ENCODE measurements at regions not wholly inside any gene's neighbourhood (a gene's known extent, or its start where the extent isn't known, plus 50 kb on each side); places are given as distances from the start of the nearest gene placed in this dataset.
"Not testable (repeated sequence)": the region's sequence is repeated elsewhere in the genome, so short reads cannot be mapped to it uniquely, and the experiment has no call there.

DNA sequence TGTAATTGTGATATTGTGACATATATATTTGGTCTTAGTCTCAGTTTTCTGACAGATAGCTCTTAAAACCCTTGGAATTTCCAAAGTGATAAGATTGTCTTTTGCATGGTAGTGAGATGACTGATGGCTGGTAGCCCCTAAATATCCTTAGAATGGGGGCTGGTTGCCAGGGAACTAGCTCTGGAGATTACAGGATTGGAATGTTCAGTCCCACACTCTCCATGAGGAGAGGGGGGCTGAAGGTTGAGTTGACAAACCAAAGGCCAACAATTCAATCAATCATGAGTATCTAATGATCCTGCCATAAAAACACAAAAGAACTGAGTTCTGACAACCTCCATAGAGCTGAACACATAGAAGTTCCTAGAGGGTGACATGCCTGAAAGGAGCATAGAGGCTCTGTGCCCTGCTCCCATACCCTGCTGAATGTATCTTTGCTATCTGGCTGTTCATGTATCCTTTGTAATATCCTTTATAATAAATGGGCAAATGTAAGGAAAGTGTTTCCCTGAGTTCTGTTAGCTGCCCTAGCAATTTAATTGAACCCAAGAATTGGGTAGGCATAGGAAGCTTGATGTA lies 1680.3 kb upstream of the PIK3C3 start:
- DNase-seq (ENCODE audit: low spot score): no peak
- in situ Hi-C loops (cut with HindIII; ENCODE audit: low sequenced_read_pairs): no loop called here

DNA sequence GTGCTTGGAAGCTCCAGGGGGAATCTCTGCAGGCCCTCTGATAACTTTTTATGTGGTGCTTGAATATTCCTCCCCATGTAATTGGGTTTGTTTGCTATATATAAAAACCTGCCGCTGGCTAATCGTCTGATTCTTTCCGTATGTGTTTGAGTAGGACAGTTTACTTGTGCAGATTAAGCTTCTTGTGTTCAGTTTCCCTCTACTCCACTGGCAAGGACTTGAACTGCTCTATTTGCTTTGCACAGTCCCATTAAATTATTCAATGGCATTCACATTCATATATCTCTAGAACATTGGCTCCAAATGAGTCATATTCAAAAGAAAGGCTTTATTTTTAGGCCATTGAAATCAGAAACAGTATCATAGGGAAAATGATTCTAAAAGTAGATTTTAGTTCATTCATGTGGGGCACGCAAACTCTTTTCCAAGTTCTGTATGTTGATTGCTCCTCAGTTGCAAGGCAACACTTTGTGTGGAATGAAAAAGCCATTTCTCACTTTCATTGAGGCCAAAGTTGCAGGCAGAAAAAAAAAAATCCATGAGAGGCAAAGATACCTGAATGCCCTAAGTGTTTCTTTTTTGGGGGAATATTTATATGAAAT lies 1682.3 kb upstream of the PIK3C3 start:
- in situ Hi-C loops (cut with HindIII; ENCODE audit: low sequenced_read_pairs): no loop called here
- DNase-seq (ENCODE audit: low spot score): no peak

DNA sequence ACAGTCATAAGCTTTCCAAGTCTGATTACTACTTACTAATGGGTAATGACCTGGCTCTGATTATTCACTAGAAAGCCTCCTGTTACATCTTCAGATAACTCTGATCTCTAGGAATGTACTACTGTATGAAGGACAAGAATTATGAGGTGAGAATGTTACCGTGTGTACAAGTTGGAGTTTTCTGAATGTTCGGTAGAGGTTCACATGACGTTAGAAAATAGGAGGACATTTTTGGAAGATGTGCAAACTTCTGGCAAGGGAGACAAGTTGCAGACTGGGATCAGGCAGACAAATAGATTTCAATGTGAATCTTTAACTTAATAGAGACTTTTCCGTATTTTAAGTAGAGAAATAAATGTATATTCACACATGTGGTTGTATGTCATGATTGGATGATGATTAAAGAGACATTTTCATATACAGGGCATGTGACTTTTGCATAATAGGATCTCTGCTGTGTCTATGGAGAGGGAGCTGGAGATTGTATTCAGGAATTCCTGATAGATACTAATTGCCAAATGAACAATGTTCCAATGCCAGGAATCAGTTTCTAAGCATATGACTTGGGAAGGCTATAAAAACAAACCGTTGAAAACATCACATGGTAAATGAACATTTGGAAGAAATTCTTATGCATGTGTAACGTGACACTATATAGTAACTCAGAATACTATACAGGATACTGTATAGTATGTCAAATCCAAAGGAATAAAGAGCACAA lies 1695.8 kb upstream of the PIK3C3 start:
- DNase-seq (ENCODE audit: low spot score): no peak
- in situ Hi-C loops (cut with HindIII; ENCODE audit: low sequenced_read_pairs): no loop called here

DNA sequence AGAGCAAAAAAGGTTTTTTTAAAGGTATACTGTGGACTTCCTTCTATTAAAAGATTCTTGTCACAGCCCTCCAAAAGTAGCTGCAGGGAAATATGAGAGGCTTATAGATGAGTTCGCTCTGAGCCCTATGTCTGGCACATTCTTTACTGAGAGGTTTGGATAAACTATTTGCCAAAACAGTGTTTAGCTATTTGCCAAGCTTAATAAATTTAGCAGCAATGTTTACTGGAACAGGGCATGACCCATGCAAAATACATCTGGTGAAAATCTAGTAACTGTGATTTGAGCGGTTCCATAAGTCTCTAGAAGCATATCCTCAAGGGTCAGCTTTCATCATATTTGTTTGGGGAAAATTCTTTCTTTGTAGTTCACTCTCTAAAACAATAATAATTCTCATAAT lies 1696.7 kb upstream of the PIK3C3 start:
- DNase-seq (ENCODE audit: low spot score): no peak
- in situ Hi-C loops (cut with HindIII; ENCODE audit: low sequenced_read_pairs): no loop called here

DNA sequence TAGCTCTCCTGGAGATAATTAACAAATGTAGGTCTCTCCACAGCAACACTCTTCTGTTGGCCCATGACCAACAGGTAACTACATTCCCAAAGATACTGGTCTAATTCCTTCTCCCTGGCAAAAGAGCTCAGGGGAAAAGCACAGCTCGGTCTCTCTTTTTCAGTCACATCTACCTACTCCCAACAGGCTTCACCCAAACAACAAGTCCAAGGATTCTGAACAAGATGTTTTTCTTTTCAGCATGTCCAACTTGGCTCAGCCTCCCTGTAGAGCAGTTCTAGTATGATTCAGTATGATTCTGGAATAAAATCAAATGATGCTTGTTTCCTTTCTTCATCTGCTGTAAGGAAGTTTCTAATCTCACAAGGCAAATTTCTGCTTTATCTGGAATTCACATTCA lies 1704.8 kb upstream of the PIK3C3 start:
- peak; percentile 74 for DNase-seq (ENCODE audit: low spot score)
- in situ Hi-C loops (cut with HindIII; ENCODE audit: low sequenced_read_pairs): no loop called here

DNA sequence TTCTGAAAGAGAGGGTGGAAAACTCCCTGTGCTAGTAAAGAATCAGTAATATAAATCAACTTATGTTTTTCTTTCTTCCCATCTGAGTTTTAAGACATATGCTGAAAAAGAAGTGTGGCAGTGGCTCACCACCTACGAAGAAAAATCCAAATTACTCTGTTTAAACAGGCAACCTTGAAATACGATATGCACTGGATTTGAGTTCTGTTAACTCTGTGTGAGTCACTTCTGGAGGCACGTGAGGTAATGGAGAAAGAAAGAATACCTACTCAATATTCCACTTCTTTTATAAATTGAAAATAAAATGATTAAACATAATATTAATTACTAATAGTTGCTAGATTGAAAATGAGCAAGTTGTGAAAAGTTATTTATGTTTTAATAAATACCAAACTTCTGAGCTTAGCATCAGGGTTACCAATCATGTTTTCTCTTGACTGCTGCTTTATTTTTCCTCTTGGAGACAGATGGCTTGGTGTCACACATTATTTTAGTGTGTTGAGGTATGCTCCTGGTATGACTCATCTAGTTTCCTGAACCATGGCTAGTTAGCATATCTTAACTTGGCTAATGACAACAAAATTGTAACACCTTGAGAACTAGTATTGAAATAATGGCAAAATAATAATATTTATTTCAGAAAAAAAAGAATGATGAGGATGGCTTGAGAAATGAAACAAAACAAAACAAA lies 1705.5 kb upstream of the PIK3C3 start:
- in situ Hi-C loops (cut with HindIII; ENCODE audit: low sequenced_read_pairs): no loop called here
- peak; percentile 41 for DNase-seq (ENCODE audit: low spot score)

DNA sequence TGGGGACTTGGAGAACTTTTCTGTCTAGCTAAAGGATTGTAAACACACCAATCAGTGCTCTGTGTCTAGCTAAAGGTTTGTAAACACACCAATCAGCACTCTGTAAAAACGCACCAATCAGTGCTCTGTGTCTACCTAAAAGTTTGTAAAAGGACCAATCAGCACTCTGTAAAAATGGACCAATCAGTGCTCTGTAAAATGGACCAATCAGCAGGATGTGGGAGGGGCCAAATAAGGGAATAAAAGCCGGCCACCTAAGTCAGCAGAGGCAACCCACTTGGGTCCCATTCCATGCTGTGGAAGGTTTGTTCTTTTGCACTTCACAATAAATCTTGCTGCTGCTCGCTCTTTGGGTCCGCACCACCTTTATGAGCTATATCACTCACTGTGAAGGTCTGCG lies 1709.4 kb upstream of the PIK3C3 start:
- in situ Hi-C loops (cut with HindIII; ENCODE audit: low sequenced_read_pairs): not testable (repeated sequence)

DNA sequence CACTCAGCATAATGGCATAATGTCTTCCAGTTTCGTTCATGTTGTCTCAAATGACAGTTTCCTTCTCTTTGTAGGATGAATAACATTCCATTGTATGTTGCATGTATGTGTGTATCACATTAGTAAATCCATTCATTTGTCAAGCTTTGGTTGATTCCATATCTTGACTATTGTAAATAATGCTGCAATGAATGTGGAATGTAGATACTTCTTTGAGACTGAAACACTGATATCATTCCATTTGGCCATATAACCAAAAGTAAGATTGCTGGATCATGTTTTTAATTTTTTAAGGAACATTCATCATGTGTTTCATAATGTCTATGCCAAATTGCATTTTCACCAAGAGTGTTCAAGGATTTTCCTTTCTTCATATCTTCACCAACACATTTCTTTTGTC lies 1711.4 kb upstream of the PIK3C3 start:
- no peak for DNase-seq (ENCODE audit: low spot score)
- in situ Hi-C loops (cut with HindIII; ENCODE audit: low sequenced_read_pairs): no loop called here

More for the DNA sequence above, 1709.4 kb upstream of the PIK3C3 start:
- DNase-seq (ENCODE audit: low spot score): not testable (repeated sequence)

DNA sequence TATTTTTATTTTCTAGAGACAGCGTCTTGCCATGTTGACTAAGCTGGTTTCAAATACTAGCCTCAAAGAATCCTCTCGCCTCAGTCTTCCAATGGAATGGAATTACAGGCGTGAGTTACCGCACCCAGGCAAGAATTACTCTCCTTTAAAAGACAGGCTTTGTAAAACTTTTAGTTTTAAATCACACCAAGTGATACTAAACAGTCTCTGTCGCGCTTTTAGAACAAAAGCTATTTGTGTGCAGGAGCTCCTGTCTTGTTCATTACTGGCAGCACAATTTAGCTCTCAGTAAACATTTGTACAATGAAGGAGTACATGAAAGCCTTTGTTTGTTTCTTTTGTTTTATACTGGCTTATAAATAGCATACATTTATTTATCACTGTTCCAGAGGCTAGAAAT lies 1719.2 kb upstream of the PIK3C3 start:
- in situ Hi-C loops (cut with HindIII; ENCODE audit: low sequenced_read_pairs): no loop called here
- DNase-seq (ENCODE audit: low spot score): no peak

DNA sequence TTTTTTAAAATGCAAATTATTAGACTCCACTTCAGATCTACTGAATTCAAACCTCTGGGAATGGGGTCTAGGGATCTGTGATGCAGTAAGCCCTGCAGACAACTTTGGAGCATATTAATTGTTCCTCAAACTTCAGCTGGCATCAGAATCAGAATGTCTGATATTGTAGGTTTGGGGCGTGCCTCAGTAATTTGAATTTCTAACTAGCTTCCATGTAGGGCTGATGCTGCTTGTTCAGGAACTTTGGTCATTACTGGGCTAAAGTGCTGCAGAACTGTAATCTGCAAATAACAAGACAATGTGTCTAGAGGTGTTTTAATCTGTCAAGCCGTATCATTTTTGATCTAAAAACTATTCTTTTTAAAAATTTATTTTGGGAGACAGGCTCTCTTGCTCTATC lies 1719.7 kb upstream of the PIK3C3 start:
- in situ Hi-C loops (cut with HindIII; ENCODE audit: low sequenced_read_pairs): no loop called here

DNA sequence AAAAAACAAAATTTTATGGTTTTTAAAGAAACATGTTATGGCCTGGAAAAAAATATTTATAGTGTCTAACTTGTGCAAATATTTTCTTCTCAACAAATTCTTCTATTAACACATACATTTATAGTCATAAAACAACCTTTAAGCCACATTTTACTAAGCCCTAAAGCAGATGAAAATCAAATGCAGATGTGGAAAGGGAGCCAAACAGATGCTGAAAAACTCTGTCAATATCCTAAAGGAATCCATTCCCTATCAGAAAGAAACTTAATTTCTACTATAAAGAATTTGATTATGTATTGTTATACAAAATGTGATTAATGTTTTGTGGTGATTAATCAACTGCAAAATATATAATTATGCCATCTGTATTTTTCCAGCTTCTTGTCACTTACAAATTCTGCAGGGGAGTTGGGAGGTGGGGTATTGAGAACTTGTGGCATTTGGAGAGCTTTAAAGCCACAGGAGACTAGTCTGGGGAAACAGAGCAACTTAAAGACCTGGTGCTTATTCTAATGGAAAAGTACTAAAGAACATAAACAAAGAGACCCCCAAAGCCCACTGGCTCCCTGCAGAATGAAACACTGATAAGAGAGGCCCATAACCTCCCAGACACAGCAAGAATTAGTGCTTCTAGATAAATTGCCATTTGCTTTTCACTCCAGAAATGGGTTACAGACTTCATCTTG lies 1721.0 kb upstream of the PIK3C3 start:
- DNase-seq (ENCODE audit: low spot score): no peak
- in situ Hi-C loops (cut with HindIII; ENCODE audit: low sequenced_read_pairs): no loop called here

More for the DNA sequence above, 1719.7 kb upstream of the PIK3C3 start:
- no peak for DNase-seq (ENCODE audit: low spot score)

DNA sequence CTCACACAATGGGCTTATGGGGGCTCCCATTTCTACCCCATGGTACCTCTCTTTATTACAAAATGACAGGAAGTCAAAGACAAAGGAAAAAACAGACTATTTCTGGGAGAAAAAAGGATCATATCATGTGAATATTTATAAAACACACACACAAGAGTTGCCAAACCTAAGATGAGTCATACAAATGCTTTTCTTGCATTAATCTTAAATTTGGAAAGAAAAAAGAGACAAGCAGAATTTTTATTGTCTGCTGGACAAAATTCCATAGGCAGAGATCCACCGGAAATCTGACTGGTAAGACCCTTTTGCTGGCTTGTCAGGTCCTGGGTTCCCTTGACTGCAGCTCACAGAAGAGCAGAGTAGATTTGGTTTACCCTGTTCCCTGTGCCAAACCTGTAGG lies 1732.3 kb upstream of the PIK3C3 start:
- in situ Hi-C loops (cut with HindIII; ENCODE audit: low sequenced_read_pairs): no loop called here
- DNase-seq (ENCODE audit: low spot score): no peak

DNA sequence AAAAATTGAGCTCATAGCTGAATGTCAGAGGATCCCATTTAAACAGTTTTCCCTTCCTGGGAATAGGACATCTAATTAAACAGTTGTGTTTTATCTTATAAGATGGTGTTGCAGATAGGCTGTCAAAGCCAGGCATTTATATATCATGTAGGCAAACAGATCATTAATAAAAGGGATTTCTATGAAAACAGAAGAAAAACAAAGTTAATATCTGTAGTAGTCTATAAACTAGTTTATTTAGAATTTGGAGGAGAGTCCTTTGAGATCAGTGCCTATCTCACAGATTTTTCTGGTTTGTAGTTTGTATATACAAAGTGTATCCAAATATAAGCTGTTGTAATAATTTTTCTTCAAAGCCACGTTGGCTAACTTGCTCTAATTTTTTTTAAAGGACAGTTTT lies 1738.2 kb upstream of the PIK3C3 start:
- in situ Hi-C loops (cut with HindIII; ENCODE audit: low sequenced_read_pairs): no loop called here
- DNase-seq (ENCODE audit: low spot score): no peak

DNA sequence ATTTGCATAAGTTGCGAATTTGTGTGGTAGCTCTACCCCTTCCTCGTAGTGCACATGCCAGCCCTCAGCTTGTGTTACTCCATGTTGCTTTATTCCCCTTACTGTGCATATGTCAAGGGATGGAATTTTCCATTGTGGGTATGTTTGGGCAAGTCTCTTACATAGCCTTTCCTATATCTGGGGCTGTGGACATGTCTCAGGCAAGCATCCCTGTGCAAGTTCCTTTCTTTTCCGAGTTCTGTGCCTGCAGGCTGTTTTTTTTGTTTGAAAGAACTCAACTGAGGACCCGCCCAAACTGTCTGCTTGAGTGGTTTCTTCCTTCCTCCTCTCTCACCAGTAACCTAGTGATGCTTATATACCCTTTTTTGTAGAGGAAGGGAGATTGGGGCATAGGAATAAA lies 1739.1 kb upstream of the PIK3C3 start:
- in situ Hi-C loops (cut with HindIII; ENCODE audit: low sequenced_read_pairs): no loop called here
- no peak for DNase-seq (ENCODE audit: low spot score)

DNA sequence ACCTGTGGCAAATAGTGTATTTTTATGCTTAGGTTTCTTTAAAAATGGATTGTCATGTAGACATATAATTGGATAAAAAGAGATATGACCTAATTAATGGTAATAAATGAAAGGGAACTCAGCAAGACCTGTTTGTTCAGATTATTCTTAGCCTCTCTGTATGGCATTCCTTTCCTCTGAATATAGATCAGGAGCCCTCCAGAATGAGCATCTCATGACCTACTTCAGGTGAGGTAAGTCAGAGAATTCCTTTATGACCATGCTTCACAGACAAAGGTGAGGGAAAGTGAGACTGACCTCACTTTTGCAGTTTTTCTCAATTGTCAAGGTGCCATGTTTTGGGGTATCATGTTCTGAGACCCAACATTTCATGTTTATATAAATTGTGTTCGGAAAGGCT lies 1744.3 kb upstream of the PIK3C3 start:
- DNase-seq (ENCODE audit: low spot score): no peak
- in situ Hi-C loops (cut with HindIII; ENCODE audit: low sequenced_read_pairs): no loop called here

DNA sequence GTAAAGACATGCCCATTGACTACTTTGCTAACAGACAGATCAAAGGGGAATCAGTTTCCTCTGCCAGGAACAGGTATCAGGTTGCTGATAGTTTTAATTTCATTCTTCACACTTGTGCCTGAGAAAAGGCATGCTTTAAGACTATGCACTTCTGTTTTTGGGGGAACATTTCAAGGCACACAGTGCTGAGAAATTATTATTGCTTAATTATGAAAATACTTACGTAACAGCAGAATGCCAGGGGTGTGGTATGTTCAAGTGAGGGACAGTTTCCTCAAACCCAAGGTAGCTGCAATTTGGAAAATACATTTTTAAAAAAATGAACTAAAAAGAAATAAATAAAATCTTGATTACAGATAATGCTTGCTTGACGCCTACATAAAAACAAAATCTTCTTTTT lies 1746.1 kb upstream of the PIK3C3 start:
- in situ Hi-C loops (cut with HindIII; ENCODE audit: low sequenced_read_pairs): no loop called here
- no peak for DNase-seq (ENCODE audit: low spot score)

DNA sequence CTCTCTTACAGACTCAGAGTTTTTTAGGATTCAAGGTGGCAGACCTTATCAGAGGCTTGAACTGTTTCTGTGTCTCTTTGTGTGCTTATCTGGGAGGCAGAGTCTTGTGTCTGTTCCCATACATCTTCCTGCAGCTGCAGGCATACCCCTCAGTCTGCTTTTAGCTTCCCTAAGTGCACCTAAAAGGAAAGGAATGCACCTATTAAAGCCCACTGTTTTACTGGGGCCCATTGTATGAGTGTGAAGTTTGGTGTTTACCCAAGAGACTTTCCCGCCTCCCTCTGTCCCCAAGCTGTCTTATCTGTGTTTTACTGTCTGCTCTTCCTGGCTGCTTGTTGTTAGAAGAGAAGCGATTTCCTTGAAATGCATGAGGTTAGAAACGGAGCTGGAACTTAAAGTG lies 1757.3 kb upstream of the PIK3C3 start:
- no peak for DNase-seq (ENCODE audit: low spot score)
- in situ Hi-C loops (cut with HindIII; ENCODE audit: low sequenced_read_pairs): no loop called here

DNA sequence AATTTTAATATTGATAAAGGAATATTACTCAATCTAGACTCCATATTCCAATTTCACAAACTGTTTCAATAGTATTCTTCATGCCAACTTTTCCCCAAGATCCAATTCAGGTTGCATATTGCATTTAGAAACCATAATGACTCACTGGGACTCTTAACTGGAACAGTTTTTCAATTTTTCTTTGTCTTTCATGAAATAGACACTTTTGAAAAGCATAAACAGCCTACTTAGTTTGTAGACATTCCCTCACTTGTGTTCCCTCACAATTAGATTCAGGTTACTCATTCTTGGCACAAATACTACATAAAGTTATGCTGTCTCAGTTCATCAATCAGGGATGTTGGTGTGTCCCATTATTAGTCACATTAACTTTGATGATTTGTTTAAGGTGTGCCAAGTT lies 1768.4 kb upstream of the PIK3C3 start:
- no peak for DNase-seq (ENCODE audit: low spot score)
- in situ Hi-C loops (cut with HindIII; ENCODE audit: low sequenced_read_pairs): no loop called here

DNA sequence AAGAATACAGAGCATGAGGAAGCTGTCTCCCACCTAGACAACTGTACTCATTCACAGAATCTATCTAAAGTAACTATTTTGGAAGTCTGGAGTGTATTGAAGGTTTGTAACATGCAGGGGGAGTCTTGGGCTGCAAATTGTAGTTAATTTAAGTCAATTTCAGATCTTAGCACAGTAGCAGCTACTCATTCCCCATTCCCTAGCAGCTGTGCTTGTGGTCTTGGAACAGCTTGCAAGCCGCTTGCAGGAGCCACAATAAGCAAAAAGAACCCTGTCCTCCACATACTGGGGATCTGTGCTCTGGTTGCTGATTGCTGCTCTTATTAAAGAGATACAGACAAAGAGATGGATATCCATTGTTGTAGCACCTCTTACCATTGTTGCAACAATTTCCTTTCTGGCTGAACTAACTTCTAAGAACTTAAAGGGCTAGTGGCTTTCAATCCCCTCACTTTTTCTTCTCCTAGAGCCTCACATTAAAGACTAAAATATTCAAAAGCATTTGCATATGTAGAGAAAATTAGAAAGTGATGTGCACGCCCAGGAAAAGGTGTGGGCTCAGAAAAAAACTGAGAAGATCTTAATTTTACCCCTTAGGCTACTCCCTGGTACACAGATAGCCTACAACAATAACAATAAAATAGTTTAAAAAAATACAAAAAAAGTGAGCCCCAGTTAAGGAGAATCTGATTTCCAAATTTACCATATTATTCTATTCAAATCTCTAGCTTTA lies 1775.1 kb upstream of the PIK3C3 start:
- in situ Hi-C loops (cut with HindIII; ENCODE audit: low sequenced_read_pairs): no loop called here
- no peak for DNase-seq (ENCODE audit: low spot score)

All from G401 (cell line).